ENCODE measurements at regions not wholly inside any gene's neighbourhood (a gene's known extent, or its start where the extent isn't known, plus 50 kb on each side); places are given as distances from the start of the nearest gene placed in this dataset.

- no peak overlapping the region for H3K9ac ChIP-seq (ENCODE audit: low read length)
- no peaks in the 10 kb centered on the region for H4K20me1 ChIP-seq (ENCODE audit: insufficient read depth)
- TF ChIP-seq TAF1 (IDR thresholded peaks at IDR 0.05; ENCODE audit: low read depth), result no peak
- TF ChIP-seq, protein P1, sequence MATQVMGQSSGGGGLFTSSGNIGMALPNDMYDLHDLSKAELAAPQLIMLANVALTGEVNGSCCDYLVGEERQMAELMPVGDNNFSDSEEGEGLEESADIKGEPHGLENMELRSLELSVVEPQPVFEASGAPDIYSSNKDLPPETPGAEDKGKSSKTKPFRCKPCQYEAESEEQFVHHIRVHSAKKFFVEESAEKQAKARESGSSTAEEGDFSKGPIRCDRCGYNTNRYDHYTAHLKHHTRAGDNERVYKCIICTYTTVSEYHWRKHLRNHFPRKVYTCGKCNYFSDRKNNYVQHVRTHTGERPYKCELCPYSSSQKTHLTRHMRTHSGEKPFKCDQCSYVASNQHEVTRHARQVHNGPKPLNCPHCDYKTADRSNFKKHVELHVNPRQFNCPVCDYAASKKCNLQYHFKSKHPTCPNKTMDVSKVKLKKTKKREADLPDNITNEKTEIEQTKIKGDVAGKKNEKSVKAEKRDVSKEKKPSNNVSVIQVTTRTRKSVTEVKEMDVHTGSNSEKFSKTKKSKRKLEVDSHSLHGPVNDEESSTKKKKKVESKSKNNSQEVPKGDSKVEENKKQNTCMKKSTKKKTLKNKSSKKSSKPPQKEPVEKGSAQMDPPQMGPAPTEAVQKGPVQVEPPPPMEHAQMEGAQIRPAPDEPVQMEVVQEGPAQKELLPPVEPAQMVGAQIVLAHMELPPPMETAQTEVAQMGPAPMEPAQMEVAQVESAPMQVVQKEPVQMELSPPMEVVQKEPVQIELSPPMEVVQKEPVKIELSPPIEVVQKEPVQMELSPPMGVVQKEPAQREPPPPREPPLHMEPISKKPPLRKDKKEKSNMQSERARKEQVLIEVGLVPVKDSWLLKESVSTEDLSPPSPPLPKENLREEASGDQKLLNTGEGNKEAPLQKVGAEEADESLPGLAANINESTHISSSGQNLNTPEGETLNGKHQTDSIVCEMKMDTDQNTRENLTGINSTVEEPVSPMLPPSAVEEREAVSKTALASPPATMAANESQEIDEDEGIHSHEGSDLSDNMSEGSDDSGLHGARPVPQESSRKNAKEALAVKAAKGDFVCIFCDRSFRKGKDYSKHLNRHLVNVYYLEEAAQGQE (IDR thresholded peaks at IDR 0.05; ENCODE audit: borderline replicate concordance), result no peak
- TF ChIP-seq EP300 (conservative IDR thresholded peaks at IDR 0.05; ENCODE audit: poor library complexity, severe bottlenecking), result no peak
- TF ChIP-seq POLR2AphosphoS5 (IDR thresholded peaks at IDR 0.05), result no peak
- no peak overlapping the region for H2AFZ ChIP-seq (ENCODE audit: low read depth, low read length)
- no peak overlapping the region for H3K27ac ChIP-seq (ENCODE audit: low read length)
- H3K9me3 ChIP-seq (ENCODE audit: low read length), result no peaks in the 10 kb centered on the region
- no peaks in the 10 kb centered on the region for H3K36me3 ChIP-seq (ENCODE audit: insufficient read depth, low read length)
- H3K79me2 ChIP-seq (replicated peaks; ENCODE audit: insufficient read depth, low read length), result no peaks in the 10 kb centered on the region
- no peak overlapping the region for H3K4me3 ChIP-seq (ENCODE audit: low read length)
- H3K27me3 ChIP-seq (ENCODE audit: insufficient read depth, low read depth, low read length), result no peaks in the 10 kb centered on the region
- no peaks in the 10 kb centered on the region for H3K9me2 ChIP-seq (ENCODE audit: insufficient read depth, low read length)
- H3K4me2 ChIP-seq (ENCODE audit: low read length), result no peak overlapping the region
- H3F3A ChIP-seq (ENCODE audit: insufficient read depth, low read length, poor library complexity, severe bottlenecking), result no peaks in the 10 kb centered on the region
Observed at GRCh38 chr3:187454085-187454815, 86.1 kb downstream of the RTP4 start.

DNA sequence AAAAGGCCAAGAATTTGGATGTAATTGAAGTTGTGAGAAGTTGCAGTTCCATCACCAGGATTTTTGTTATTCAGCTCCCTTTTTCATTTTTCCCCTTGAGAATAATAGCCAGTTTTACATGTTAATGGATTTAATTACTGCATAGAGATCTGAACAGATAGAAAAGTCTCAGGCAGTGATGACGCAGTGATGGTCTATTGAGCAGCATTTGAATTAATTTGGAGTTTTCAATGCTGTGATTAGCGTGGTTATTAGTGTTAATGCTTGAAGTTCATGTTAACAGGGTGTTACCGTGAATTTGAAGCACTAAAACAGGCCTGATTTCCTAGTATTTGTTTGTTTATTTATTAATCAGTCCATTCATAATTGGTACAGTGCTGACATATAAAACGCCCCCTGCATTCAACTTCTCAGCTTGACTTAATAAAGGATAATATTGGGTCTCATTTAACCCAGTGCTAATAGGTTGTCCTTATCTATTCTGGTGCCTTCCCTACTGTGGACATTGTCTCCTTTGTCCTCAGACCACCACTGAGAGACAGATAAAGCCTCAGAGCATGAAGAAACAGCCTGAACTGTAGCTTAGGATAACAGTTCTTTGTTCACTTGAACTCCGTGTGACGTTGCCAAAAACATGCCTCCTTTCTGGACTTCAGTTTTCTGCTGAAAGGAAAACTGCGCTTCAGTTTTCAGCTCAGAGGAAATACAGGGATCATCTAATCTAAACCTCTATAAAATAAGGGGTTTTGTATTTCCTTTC, 82.4 kb downstream of the RTP4 start:
- Histone ChIP-seq H2AFZ (ENCODE audit: low read depth, low read length) (no peak overlapping the region), H3F3A (ENCODE audit: insufficient read depth, low read length, poor library complexity, severe bottlenecking) (no peaks in the 10 kb centered on the region), H4K20me1 (ENCODE audit: insufficient read depth) (no peaks in the 10 kb centered on the region), H3K36me3 (ENCODE audit: insufficient read depth, low read length) (no peaks in the 10 kb centered on the region), H3K27ac (ENCODE audit: low read length) (no peak overlapping the region), H3K9me2 (ENCODE audit: insufficient read depth, low read length) (no peaks in the 10 kb centered on the region), H3K27me3 (ENCODE audit: insufficient read depth, low read depth, low read length) (no peaks in the 10 kb centered on the region), H3K4me2 (ENCODE audit: low read length) (no peak overlapping the region), H3K79me2 (replicated peaks; ENCODE audit: insufficient read depth, low read length) (no peaks in the 10 kb centered on the region), H3K9me3 (ENCODE audit: low read length) (no peaks in the 10 kb centered on the region), H3K9ac (ENCODE audit: low read length) (no peak overlapping the region), H3K4me3 (ENCODE audit: low read length) (no peak overlapping the region)
- TF ChIP-seq POLR2AphosphoS5 (IDR thresholded peaks at IDR 0.05) (no peak), TAF1 (IDR thresholded peaks at IDR 0.05; ENCODE audit: low read depth) (no peak), CTCF (IDR thresholded peaks at IDR 0.05; ENCODE audit: poor library complexity, severe bottlenecking) (no peak), EZH2 (IDR thresholded peaks at IDR 0.05; ENCODE audit: borderline replicate concordance, insufficient read depth, low read length, poor library complexity, severe bottlenecking) (no peak), EP300 (conservative IDR thresholded peaks at IDR 0.05; ENCODE audit: poor library complexity, severe bottlenecking) (no peak), MXI1 (conservative IDR thresholded peaks at IDR 0.05; ENCODE audit: poor library complexity, severe bottlenecking) (no peak), RAD21 (conservative IDR thresholded peaks at IDR 0.05) (no peak), SMC3 (conservative IDR thresholded peaks at IDR 0.05; ENCODE audit: poor library complexity) (no peak)
- TF ChIP-seq, protein P1 (IDR thresholded peaks at IDR 0.05; ENCODE audit: borderline replicate concordance), result no peak
